ENCODE measurements at regions not wholly inside any gene's neighbourhood (a gene's known extent, or its start where the extent isn't known, plus 50 kb on each side); places are given as distances from the start of the nearest gene placed in this dataset.
"Not testable (repeated sequence)": the region's sequence is repeated elsewhere in the genome, so short reads cannot be mapped to it uniquely, and the experiment has no call there.

- DNase-seq (ENCODE audit: low read depth), result no peak
- TF ChIP-seq CTCF (IDR thresholded peaks at IDR 0.05; ENCODE audit: insufficient read depth, low read depth, low read length, missing control alignments), result no peak
- no peak overlapping the region for H3K4me3 ChIP-seq (ENCODE audit: low read length)
Measured at GRCh38 chr10:125605167-125605566, 77.8 kb downstream of the TEX36 start.

GRCh38 chr10:125602825-125603224 lies 80.1 kb downstream of the TEX36 start:
- TF ChIP-seq CTCF (IDR thresholded peaks at IDR 0.05; ENCODE audit: insufficient read depth, low read depth, low read length, missing control alignments), result no peak
- DNase-seq (ENCODE audit: low read depth), result no peak
- no peak overlapping the region for H3K4me3 ChIP-seq (ENCODE audit: low read length)

GRCh38 chr10:125599194-125599593 lies 83.8 kb downstream of the TEX36 start:
- TF ChIP-seq CTCF (IDR thresholded peaks at IDR 0.05; ENCODE audit: insufficient read depth, low read depth, low read length, missing control alignments), result no peak
- DNase-seq (ENCODE audit: low read depth), result no peak
- no peak overlapping the region for H3K4me3 ChIP-seq (ENCODE audit: low read length)

GRCh38 chr10:125595911-125596310 lies 87.1 kb downstream of the TEX36 start:
- no peak for TF ChIP-seq CTCF (IDR thresholded peaks at IDR 0.05; ENCODE audit: insufficient read depth, low read depth, low read length, missing control alignments)
- no peak for DNase-seq (ENCODE audit: low read depth)
- H3K4me3 ChIP-seq (ENCODE audit: low read length), result no peak overlapping the region

- TF ChIP-seq CTCF (IDR thresholded peaks at IDR 0.05; ENCODE audit: insufficient read depth, low read depth, low read length, missing control alignments), result no peak
- H3K4me3 ChIP-seq (ENCODE audit: low read length), result no peak overlapping the region
- no peak for DNase-seq (ENCODE audit: low read depth)
Measured at GRCh38 chr10:125593644-125594043, 89.3 kb downstream of the TEX36 start.

GRCh38 chr10:125592897-125593296 lies 90.1 kb downstream of the TEX36 start:
- H3K4me3 ChIP-seq (ENCODE audit: low read length), result no peak overlapping the region
- no peak for DNase-seq (ENCODE audit: low read depth)
- TF ChIP-seq CTCF (IDR thresholded peaks at IDR 0.05; ENCODE audit: insufficient read depth, low read depth, low read length, missing control alignments), result no peak

- no peak for TF ChIP-seq CTCF (IDR thresholded peaks at IDR 0.05; ENCODE audit: insufficient read depth, low read depth, low read length, missing control alignments)
- H3K4me3 ChIP-seq (ENCODE audit: low read length), result no peak overlapping the region
- no peak for DNase-seq (ENCODE audit: low read depth)
Measured at GRCh38 chr10:125591886-125592285, 91.1 kb downstream of the TEX36 start.

- DNase-seq (ENCODE audit: low read depth); H3K4me3 ChIP-seq (ENCODE audit: low read length): not testable (repeated sequence)
Measured at GRCh38 chr10:125588738-125589137, 94.2 kb downstream of the TEX36 start.

All from epithelial cell of esophagus (primary cell).